Right atrium auricular region (tissue), 2 donors: ENCODE measurements at regions not wholly inside any gene's neighbourhood (a gene's known extent, or its start where the extent isn't known, plus 50 kb on each side); places are given as distances from the start of the nearest gene placed in this dataset.

Experiments
- DNase-seq: peaks from one replicate; pipeline ENCODE4 v3.0.0-alpha.2; 2019; ENCODE audit warnings: low spot score
- H3K27ac ChIP-seq, 2 donors: fragments of 200-600 bp; sonication (generic); 1 replicate in 1 of 2; 2 replicates in 1 of 2; pipeline ENCODE4 v1.5.1; 2016 to 2019
- H3K27me3 ChIP-seq, 2 donors: fragments of 200-600 bp; sonication (generic); one replicate each; pipeline versions ENCODE4 v1.5.1 to v1.6.0; 2017 to 2019
- H3K36me3 ChIP-seq: fragments of 200-600 bp; sonication (generic); one replicate; pipeline ENCODE4 v1.5.1; 2016
- H3K4me1 ChIP-seq, 2 donors: fragments of 200-600 bp; sonication (generic); one replicate each; pipeline versions ENCODE4 v1.5.1 to v1.6.0; 2017 to 2019
- H3K4me3 ChIP-seq, 2 donors: fragments of 200-600 bp; sonication (generic); 1 replicate in 1 of 2; 2 replicates in 1 of 2; pipeline ENCODE4 v1.5.1; 2017 to 2019; ENCODE audit warnings: mild to moderate bottlenecking in 1 of 2, moderate library complexity in 1 of 2
- H3K9me3 ChIP-seq, 2 donors: fragments of 200-600 bp; sonication (generic); one replicate each; pipeline ENCODE4 v1.5.1; 2019
- CTCF ChIP-seq, 2 donors: fragments of 200-600 bp; sonication (generic); IDR thresholded peaks; one replicate each; pipeline ENCODE4 v1.5.1; 2019; ENCODE audit warnings: antibody characterized with exemption in 2 of 2

GRCh38 chr6:103409475-103409874 lies 1450.2 kb downstream of the HACE1 start:
- Histone ChIP-seq H3K36me3 (no peaks in the 10 kb centered on the region), H3K27me3 (no peaks in the 10 kb centered on the region)

GRCh38 chr6:103405321-103405720 lies 1454.4 kb downstream of the HACE1 start:
- Histone ChIP-seq H3K9me3 (no peaks in the 10 kb centered on the region), H3K4me1 (no peaks in the 10 kb centered on the region), H3K36me3 (no peaks in the 10 kb centered on the region), H3K27ac (no peak overlapping the region), H3K4me3 (no peak overlapping the region), H3K27me3 (no peaks in the 10 kb centered on the region)
- TF ChIP-seq CTCF (IDR thresholded peaks at IDR 0.05): no peak
- no peak for DNase-seq

More at GRCh38 chr6:103409475-103409874, 1450.2 kb downstream of the HACE1 start:
- DNase-seq: no peak
- no peaks in the 10 kb centered on the region for H3K4me1 ChIP-seq
- no peak for TF ChIP-seq CTCF (IDR thresholded peaks at IDR 0.05)
- no peaks in the 10 kb centered on the region for H3K9me3 ChIP-seq
- H3K27ac ChIP-seq: no peak overlapping the region
- H3K4me3 ChIP-seq: no peak overlapping the region

- no peaks in the 10 kb centered on the region for H3K27me3 ChIP-seq
- no peak overlapping the region for H3K27ac ChIP-seq
- DNase-seq: no peak
- no peaks in the 10 kb centered on the region for H3K4me1 ChIP-seq
- H3K9me3 ChIP-seq: no peaks in the 10 kb centered on the region
- H3K4me3 ChIP-seq: no peak overlapping the region
- TF ChIP-seq CTCF (IDR thresholded peaks at IDR 0.05): no peak
- H3K36me3 ChIP-seq: no peaks in the 10 kb centered on the region
Observed at GRCh38 chr6:103404799-103405198, 1454.9 kb downstream of the HACE1 start.

- Histone ChIP-seq H3K4me1 (no peaks in the 10 kb centered on the region), H3K4me3 (no peak overlapping the region), H3K9me3 (no peaks in the 10 kb centered on the region), H3K27ac (no peak overlapping the region), H3K36me3 (no peaks in the 10 kb centered on the region), H3K27me3 (no peaks in the 10 kb centered on the region)
- no peak for DNase-seq
- no peak for TF ChIP-seq CTCF (IDR thresholded peaks at IDR 0.05)
Observed at GRCh38 chr6:103396768-103397167, 1463.0 kb downstream of the HACE1 start.

- TF ChIP-seq CTCF (IDR thresholded peaks at IDR 0.05): no peak
- Histone ChIP-seq H3K27me3 (no peaks in the 10 kb centered on the region), H3K9me3 (no peaks in the 10 kb centered on the region), H3K27ac (no peak overlapping the region), H3K36me3 (no peaks in the 10 kb centered on the region), H3K4me3 (no peak overlapping the region), H3K4me1 (no peaks in the 10 kb centered on the region)
- no peak for DNase-seq
Observed at GRCh38 chr6:103379272-103379671, 1480.4 kb downstream of the HACE1 start.

GRCh38 chr6:103367212-103367611 lies 1492.5 kb downstream of the HACE1 start:
- H3K4me3 ChIP-seq: no peak overlapping the region
- H3K4me1 ChIP-seq: no peaks in the 10 kb centered on the region
- DNase-seq: no peak
- no peaks in the 10 kb centered on the region for H3K9me3 ChIP-seq
- H3K36me3 ChIP-seq: no peaks in the 10 kb centered on the region
- TF ChIP-seq CTCF (IDR thresholded peaks at IDR 0.05): no peak
- H3K27me3 ChIP-seq: no peaks in the 10 kb centered on the region
- no peak overlapping the region for H3K27ac ChIP-seq
